PC-9 (cell line): ENCODE measurements at regions not wholly inside any gene's neighbourhood (a gene's known extent, or its start where the extent isn't known, plus 50 kb on each side); places are given as distances from the start of the nearest gene placed in this dataset.

Experiments
- CTCF ChIP-seq: fragments of 200-600 bp; sonication (generic); conservative IDR thresholded peaks from 2 replicates; pipeline ENCODE4 v1.6.1; 2017; ENCODE audit warnings: mixed run types, antibody characterized with exemption, mild to moderate bottlenecking, moderate library complexity
- EZH2 ChIP-seq: fragments of 200-600 bp; sonication (generic); IDR thresholded peaks from 2 replicates; pipeline ENCODE4 v1.8.0; 2017; ENCODE audit warnings: antibody characterized with exemption, low read depth

GRCh38 chr7:130831817-130832481 lies 97.9 kb upstream of the KLF14 start:
- TF ChIP-seq CTCF (peak; percentile 95), EZH2 (no peak)
